Osteocyte (in vitro differentiated cells): ENCODE measurements at regions not wholly inside any gene's neighbourhood (a gene's known extent, or its start where the extent isn't known, plus 50 kb on each side); places are given as distances from the start of the nearest gene placed in this dataset.

Experiments
- DNase-seq: peaks from one replicate; pipeline ENCODE4 v3.0.0; 2021; ENCODE audit warnings: mixed read lengths; ENCODE audit not compliant: unreplicated experiment; ENCODE audit errors: extremely low spot score
- H3K27ac Mint-ChIP-seq: one replicate; pipeline ENCODE4 v1.8.0; 2021; ENCODE audit warnings: mild to moderate bottlenecking, mixed read lengths; ENCODE audit not compliant: unreplicated experiment
- H3K27me3 Mint-ChIP-seq: one replicate; pipeline ENCODE4 v1.8.0; 2021; ENCODE audit warnings: mixed read lengths; ENCODE audit not compliant: unreplicated experiment
- H3K36me3 Mint-ChIP-seq: one replicate; pipeline ENCODE4 v1.8.0; 2021; ENCODE audit warnings: mixed read lengths; ENCODE audit not compliant: unreplicated experiment
- H3K4me1 Mint-ChIP-seq: one replicate; pipeline ENCODE4 v1.8.0; 2021; ENCODE audit warnings: mixed read lengths; ENCODE audit not compliant: unreplicated experiment
- H3K4me3 Mint-ChIP-seq: one replicate; pipeline ENCODE4 v1.8.0; 2021; ENCODE audit warnings: mild to moderate bottlenecking, moderate library complexity, mixed read lengths; ENCODE audit not compliant: unreplicated experiment
- H3K9me3 Mint-ChIP-seq: one replicate; pipeline ENCODE4 v1.8.0; 2021; ENCODE audit warnings: mixed read lengths; ENCODE audit not compliant: unreplicated experiment
- CTCF ChIP-seq: fragments of 200-600 bp; sonication (generic); IDR thresholded peaks from 2 replicates; pipeline ENCODE4 v1.5.0; 2021; ENCODE audit warnings: antibody characterized with exemption, mild to moderate bottlenecking, moderate library complexity

- no peak for TF ChIP-seq CTCF
- Mint-ChIP-seq H3K36me3 (no peaks in the 10 kb centered on the region), H3K27me3 (no peaks in the 10 kb centered on the region), H3K27ac (no peak overlapping the region), H3K4me1 (peaks cover 2% of the 10 kb centered on the region), H3K9me3 (no peaks in the 10 kb centered on the region), H3K4me3 (no peak overlapping the region)
- no peak for DNase-seq
Measured at GRCh38 chr21:22044431-22044830, 1046.2 kb downstream of the NCAM2 start.

GRCh38 chr21:22046576-22046975 lies 1048.4 kb downstream of the NCAM2 start:
- Mint-ChIP-seq H3K4me3 (no peak overlapping the region), H3K4me1 (peaks cover 2% of the 10 kb centered on the region), H3K27ac (no peak overlapping the region), H3K27me3 (no peaks in the 10 kb centered on the region), H3K9me3 (no peaks in the 10 kb centered on the region), H3K36me3 (no peaks in the 10 kb centered on the region)
- TF ChIP-seq CTCF, result no peak
- DNase-seq, result no peak

- H3K27me3 Mint-ChIP-seq, result no peaks in the 10 kb centered on the region
- no peak overlapping the region for H3K27ac Mint-ChIP-seq
- DNase-seq, result no peak
- no peak for TF ChIP-seq CTCF
- H3K9me3 Mint-ChIP-seq, result peaks cover 4% of the 10 kb centered on the region
- H3K4me3 Mint-ChIP-seq, result no peak overlapping the region
- no peaks in the 10 kb centered on the region for H3K4me1 Mint-ChIP-seq
- no peaks in the 10 kb centered on the region for H3K36me3 Mint-ChIP-seq
Measured at GRCh38 chr21:22056904-22057303, 1058.7 kb downstream of the NCAM2 start.

GRCh38 chr21:22062472-22063139 lies 1064.4 kb downstream of the NCAM2 start:
- Mint-ChIP-seq H3K4me1 (no peaks in the 10 kb centered on the region), H3K27ac (no peak overlapping the region), H3K4me3 (no peak overlapping the region), H3K9me3 (peaks cover 4% of the 10 kb centered on the region), H3K36me3 (no peaks in the 10 kb centered on the region), H3K27me3 (no peaks in the 10 kb centered on the region)
- TF ChIP-seq CTCF, result no peak
- DNase-seq, result no peak

- no peaks in the 10 kb centered on the region for H3K4me1 Mint-ChIP-seq
- no peak for TF ChIP-seq CTCF
- peaks cover 4% of the 10 kb centered on the region for H3K9me3 Mint-ChIP-seq
- H3K4me3 Mint-ChIP-seq, result no peak overlapping the region
- no peak overlapping the region for H3K27ac Mint-ChIP-seq
- no peaks in the 10 kb centered on the region for H3K27me3 Mint-ChIP-seq
- H3K36me3 Mint-ChIP-seq, result no peaks in the 10 kb centered on the region
- no peak for DNase-seq
Measured at GRCh38 chr21:22063140-22063539, 1064.9 kb downstream of the NCAM2 start.
